ENCODE measurements at regions not wholly inside any gene's neighbourhood (a gene's known extent, or its start where the extent isn't known, plus 50 kb on each side); places are given as distances from the start of the nearest gene placed in this dataset.

- H3K4me3 ChIP-seq (ENCODE audit: control insufficient read depth, low read depth, low read length): peak overlapping the region; percentile 50; the same call in 1 of the 2 replicates
- DNase-seq (ENCODE audit: low read depth): no peak
- TF ChIP-seq CTCF (IDR thresholded peaks at IDR 0.05; ENCODE audit: control insufficient read depth, insufficient read depth, low read depth, low read length, missing control alignments): no peak
Measured at GRCh38 chr2:118186858-118187254, 98.6 kb downstream of the INSIG2 start.

GRCh38 chr2:118186110-118186857, 98.0 kb downstream of the INSIG2 start:
- peak overlapping the region; percentile 50 for H3K4me3 ChIP-seq (ENCODE audit: control insufficient read depth, low read depth, low read length)
- peak; percentile 60 for DNase-seq (ENCODE audit: low read depth)
- peak; percentile 22 for TF ChIP-seq CTCF (IDR thresholded peaks at IDR 0.05; ENCODE audit: control insufficient read depth, insufficient read depth, low read depth, low read length, missing control alignments)

GRCh38 chr2:118185210-118186109, 97.2 kb downstream of the INSIG2 start:
- H3K4me3 ChIP-seq (ENCODE audit: control insufficient read depth, low read depth, low read length): peak overlapping the region; percentile 50
- DNase-seq (ENCODE audit: low read depth): no peak
- TF ChIP-seq CTCF (IDR thresholded peaks at IDR 0.05; ENCODE audit: control insufficient read depth, insufficient read depth, low read depth, low read length, missing control alignments): no peak

- DNase-seq (ENCODE audit: low read depth): no peak
- H3K4me3 ChIP-seq (ENCODE audit: control insufficient read depth, low read depth, low read length): no peak overlapping the region
- no peak for TF ChIP-seq CTCF (IDR thresholded peaks at IDR 0.05; ENCODE audit: control insufficient read depth, insufficient read depth, low read depth, low read length, missing control alignments)
Measured at GRCh38 chr2:118183381-118183780, 95.1 kb downstream of the INSIG2 start.

- no peak for DNase-seq (ENCODE audit: low read depth)
- TF ChIP-seq CTCF (IDR thresholded peaks at IDR 0.05; ENCODE audit: control insufficient read depth, insufficient read depth, low read depth, low read length, missing control alignments): no peak
- H3K4me3 ChIP-seq (ENCODE audit: control insufficient read depth, low read depth, low read length): no peak overlapping the region
Measured at GRCh38 chr2:118179445-118179844, 91.2 kb downstream of the INSIG2 start.

- no peak overlapping the region for H3K4me3 ChIP-seq (ENCODE audit: control insufficient read depth, low read depth, low read length)
- no peak for TF ChIP-seq CTCF (IDR thresholded peaks at IDR 0.05; ENCODE audit: control insufficient read depth, insufficient read depth, low read depth, low read length, missing control alignments)
- no peak for DNase-seq (ENCODE audit: low read depth)
Measured at GRCh38 chr2:118177884-118178283, 89.6 kb downstream of the INSIG2 start.

Measured in AG09309 (cell line).